Loucy (cell line): ENCODE measurements at regions not wholly inside any gene's neighbourhood (a gene's known extent, or its start where the extent isn't known, plus 50 kb on each side); places are given as distances from the start of the nearest gene placed in this dataset.

ENCODE experiments used
- H2AFZ ChIP-seq: fragments of 200-600 bp; sonication (generic); 2 replicates; pipeline ENCODE4 v1.6.0; 2016; ENCODE audit warnings: antibody characterized with exemption, mild to moderate bottlenecking, low read length, moderate library complexity
- H3F3A ChIP-seq: fragments of 200-600 bp; 2 replicates; pipeline ENCODE4 v1.6.0; 2016; ENCODE audit warnings: antibody characterized with exemption, low read depth, mild to moderate bottlenecking
- H3K27me3 ChIP-seq: fragments of 200-600 bp; sonication (generic); 2 replicates; pipeline ENCODE4 v1.6.1; 2014; ENCODE audit warnings: low read length, mild to moderate bottlenecking; ENCODE audit not compliant: insufficient read depth, poor library complexity, severe bottlenecking
- H3K36me3 ChIP-seq: fragments of 200-600 bp; sonication (generic); 2 replicates; pipeline ENCODE4 v1.6.1; 2016; ENCODE audit warnings: low read length; ENCODE audit not compliant: insufficient read depth
- H3K4me1 ChIP-seq: fragments of 200-600 bp; sonication (generic); 2 replicates; pipeline ENCODE4 v1.5.1; 2014; ENCODE audit warnings: low read length, mild to moderate bottlenecking; ENCODE audit not compliant: insufficient read depth, poor library complexity, severe bottlenecking
- H3K4me2 ChIP-seq: fragments of 200-600 bp; sonication (generic); 2 replicates; pipeline ENCODE4 v1.6.0; 2014; ENCODE audit warnings: antibody characterized with exemption, low read length, low read depth, mild to moderate bottlenecking; ENCODE audit not compliant: poor library complexity, severe bottlenecking
- H3K4me3 ChIP-seq: fragments of 200-600 bp; sonication (generic); 2 replicates; pipeline ENCODE4 v1.5.1; 2014; ENCODE audit warnings: low read length, mild to moderate bottlenecking, mixed read lengths; ENCODE audit not compliant: poor library complexity, severe bottlenecking
- H3K79me2 ChIP-seq: fragments of 200-600 bp; sonication (generic); 2 replicates; pipeline ENCODE4 v1.6.1; 2014; ENCODE audit warnings: low read length; ENCODE audit not compliant: insufficient read depth
- H3K9ac ChIP-seq: fragments of 200-600 bp; sonication (generic); 2 replicates; pipeline ENCODE4 v1.6.0; 2014; ENCODE audit warnings: mild to moderate bottlenecking, low read depth, low read length, moderate library complexity; ENCODE audit not compliant: poor library complexity, severe bottlenecking
- H3K9me2 ChIP-seq: fragments of 200-600 bp; sonication (generic); replicated peaks from 2 replicates; pipeline ENCODE4 v1.6.1; 2016; ENCODE audit warnings: low read depth, low read length, mixed read lengths
- H3K9me3 ChIP-seq: fragments of 200-600 bp; sonication (generic); 2 replicates; pipeline ENCODE4 v1.6.1; 2014; ENCODE audit warnings: mild to moderate bottlenecking, antibody characterized with exemption, low read length, low read depth; ENCODE audit not compliant: insufficient read depth
- H4K20me1 ChIP-seq: fragments of 200-600 bp; sonication (generic); 2 replicates; pipeline ENCODE4 v1.6.0; 2014; ENCODE audit warnings: antibody characterized with exemption, low read length, mild to moderate bottlenecking; ENCODE audit not compliant: insufficient read depth, poor library complexity, severe bottlenecking
- CTCF ChIP-seq: fragments of 200-600 bp; sonication (generic); conservative IDR thresholded peaks from 2 replicates; pipeline ENCODE4 v1.5.1; 2014; ENCODE audit warnings: mild to moderate bottlenecking, antibody characterized with exemption, low read length
- EZH2phosphoT487 ChIP-seq: fragments of 200-600 bp; IDR thresholded peaks from 2 replicates; pipeline ENCODE4 v1.6.1; 2018; ENCODE audit warnings: antibody characterized with exemption, mild to moderate bottlenecking, moderate library complexity, borderline replicate concordance

GRCh38 chr7:116404389-116404788 lies 95.1 kb upstream of the CAV2 start:
- Histone ChIP-seq H3K4me1 (peaks cover 18% of the 10 kb centered on the region), H3F3A (0 out of 2 replicates have a peak, but pooled peaks cover 3% of the 10 kb centered on the region), H3K79me2 (no peaks in the 10 kb centered on the region), H3K36me3 (no peaks in the 10 kb centered on the region), H3K4me3 (no peak overlapping the region), H2AFZ (no peak overlapping the region; the same call in 1 of the 2 replicates), H3K9me3 (no peaks in the 10 kb centered on the region), H3K9me2 (no peaks in the 10 kb centered on the region), H3K4me2 (no peak overlapping the region), H3K27me3 (no peaks in the 10 kb centered on the region), H4K20me1 (no peaks in the 10 kb centered on the region), H3K9ac (no peak overlapping the region)
- TF ChIP-seq EZH2phosphoT487 (no peak), CTCF (no peak)

- H3F3A ChIP-seq, result 0 out of 2 replicates have a peak, but pooled peaks cover 3% of the 10 kb centered on the region
- no peak overlapping the region for H3K4me2 ChIP-seq
- no peaks in the 10 kb centered on the region for H3K27me3 ChIP-seq
- H3K4me3 ChIP-seq, result no peak overlapping the region
- H3K36me3 ChIP-seq, result no peaks in the 10 kb centered on the region
- H2AFZ ChIP-seq, result no peak overlapping the region
- no peak for TF ChIP-seq EZH2phosphoT487
- no peak for TF ChIP-seq CTCF
- H3K9me3 ChIP-seq, result no peaks in the 10 kb centered on the region
- no peaks in the 10 kb centered on the region for H4K20me1 ChIP-seq
- H3K9ac ChIP-seq, result no peak overlapping the region
- peaks cover 18% of the 10 kb centered on the region for H3K4me1 ChIP-seq
- H3K9me2 ChIP-seq, result no peaks in the 10 kb centered on the region
- no peaks in the 10 kb centered on the region for H3K79me2 ChIP-seq
These were observed 93.7 kb upstream of the CAV2 start for GRCh38 chr7:116405810-116406209.

DNA sequence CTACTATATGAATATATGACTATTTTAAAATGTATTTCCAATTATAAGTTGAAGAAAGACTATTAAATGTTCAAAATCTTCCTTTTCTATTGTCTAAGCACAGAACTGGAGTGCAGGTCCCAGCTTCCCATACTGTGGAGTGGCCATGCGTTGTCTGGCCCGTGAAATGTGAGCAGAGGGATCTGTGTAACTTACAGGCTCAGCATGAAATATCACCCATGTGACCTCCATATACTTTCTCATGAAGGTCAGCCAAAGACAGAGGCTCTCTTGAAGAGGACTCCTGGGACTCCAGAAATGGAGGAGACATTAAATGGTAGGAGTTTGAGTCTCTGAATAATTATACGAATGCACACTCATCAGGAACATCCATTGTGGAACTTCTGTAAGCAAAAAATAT lies 92.4 kb upstream of the CAV2 start:
- no peaks in the 10 kb centered on the region for H4K20me1 ChIP-seq
- no peaks in the 10 kb centered on the region for H3K79me2 ChIP-seq
- TF ChIP-seq CTCF, result no peak
- no peak for TF ChIP-seq EZH2phosphoT487
- H3K9ac ChIP-seq, result no peak overlapping the region
- H3K9me3 ChIP-seq, result no peaks in the 10 kb centered on the region
- H3K4me3 ChIP-seq, result no peak overlapping the region
- H2AFZ ChIP-seq, result no peak overlapping the region
- 0 out of 2 replicates have a peak, but pooled peaks cover 3% of the 10 kb centered on the region for H3F3A ChIP-seq
- H3K4me2 ChIP-seq, result peak overlapping the region; percentile 18
- H3K36me3 ChIP-seq, result no peaks in the 10 kb centered on the region
- no peaks in the 10 kb centered on the region for H3K9me2 ChIP-seq
- peaks cover 18% of the 10 kb centered on the region for H3K4me1 ChIP-seq
- no peaks in the 10 kb centered on the region for H3K27me3 ChIP-seq
